ENCODE measurements at regions not wholly inside any gene's neighbourhood (a gene's known extent, or its start where the extent isn't known, plus 50 kb on each side); places are given as distances from the start of the nearest gene placed in this dataset.

DNA sequence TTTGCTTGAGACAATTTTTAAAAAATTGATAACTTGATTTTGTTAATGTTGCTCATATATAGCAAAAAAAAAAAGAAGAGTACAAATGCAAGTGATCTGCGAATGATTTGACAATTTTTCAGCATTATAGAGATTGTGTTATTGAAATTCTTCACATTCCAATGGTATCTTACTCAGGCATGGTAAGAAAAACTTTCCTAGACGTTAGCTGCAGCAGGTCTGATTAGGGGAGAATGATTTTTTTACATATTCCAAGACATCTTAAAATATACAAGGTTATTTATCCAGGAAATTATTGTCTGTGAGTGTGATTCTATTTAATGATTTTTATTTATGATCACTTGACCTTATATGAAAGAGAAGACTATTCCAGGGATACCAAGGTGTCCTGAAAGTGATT is 361.9 kb downstream of the MAT2B start (continued):
- TF ChIP-seq, protein P1, sequence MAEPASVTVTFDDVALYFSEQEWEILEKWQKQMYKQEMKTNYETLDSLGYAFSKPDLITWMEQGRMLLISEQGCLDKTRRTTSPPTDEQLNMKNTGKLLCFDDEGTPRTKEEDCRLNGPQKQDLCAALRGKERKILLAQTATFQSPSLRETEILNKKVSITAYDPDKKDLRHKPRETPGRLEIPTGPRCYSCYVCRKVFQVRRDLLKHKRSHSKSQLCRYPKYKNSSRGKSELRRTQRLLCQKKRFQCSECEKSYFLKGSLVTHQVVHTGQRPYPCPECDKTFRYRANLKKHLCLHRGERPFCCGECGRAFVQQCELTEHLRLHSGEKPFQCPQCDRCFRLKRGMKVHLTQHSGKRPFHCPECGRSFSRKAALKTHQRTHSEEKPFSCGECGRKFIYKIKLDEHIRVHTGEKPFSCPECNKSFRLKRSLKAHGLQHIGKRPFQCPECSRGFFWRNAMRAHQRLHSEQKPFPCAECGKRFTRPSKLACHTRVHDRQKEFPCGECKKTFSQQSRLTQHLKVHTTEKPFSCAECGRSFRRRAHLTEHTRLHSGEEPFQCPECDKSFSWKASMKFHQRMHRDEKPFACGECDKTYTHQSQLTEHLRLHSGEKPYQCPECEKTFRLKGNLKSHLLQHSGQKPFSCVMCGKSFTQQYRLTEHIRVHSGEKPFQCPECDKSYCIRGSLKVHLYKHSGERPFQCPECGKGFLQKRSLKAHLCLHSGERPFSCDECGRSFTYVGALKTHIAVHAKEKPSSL (CRISPR knock-in tag; conservative IDR thresholded peaks at IDR 0.05), result no peak
- TF ChIP-seq, protein P2, sequence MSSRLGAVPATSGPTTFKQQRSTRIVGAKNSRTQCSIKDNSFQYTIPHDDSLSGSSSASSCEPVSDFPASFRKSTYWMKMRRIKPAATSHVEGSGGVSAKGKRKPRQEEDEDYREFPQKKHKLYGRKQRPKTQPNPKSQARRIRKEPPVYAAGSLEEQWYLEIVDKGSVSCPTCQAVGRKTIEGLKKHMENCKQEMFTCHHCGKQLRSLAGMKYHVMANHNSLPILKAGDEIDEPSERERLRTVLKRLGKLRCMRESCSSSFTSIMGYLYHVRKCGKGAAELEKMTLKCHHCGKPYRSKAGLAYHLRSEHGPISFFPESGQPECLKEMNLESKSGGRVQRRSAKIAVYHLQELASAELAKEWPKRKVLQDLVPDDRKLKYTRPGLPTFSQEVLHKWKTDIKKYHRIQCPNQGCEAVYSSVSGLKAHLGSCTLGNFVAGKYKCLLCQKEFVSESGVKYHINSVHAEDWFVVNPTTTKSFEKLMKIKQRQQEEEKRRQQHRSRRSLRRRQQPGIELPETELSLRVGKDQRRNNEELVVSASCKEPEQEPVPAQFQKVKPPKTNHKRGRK (CRISPR knock-in tag; IDR thresholded peaks at IDR 0.05; ENCODE audit: borderline replicate concordance), result no peak
- TF ChIP-seq ZNF232 (CRISPR knock-in tag; IDR thresholded peaks at IDR 0.05) (no peak), GRHL2 (CRISPR knock-in tag; IDR thresholded peaks at IDR 0.05; ENCODE audit: insufficient replicate concordance, severe bottlenecking) (no peak)

DNA sequence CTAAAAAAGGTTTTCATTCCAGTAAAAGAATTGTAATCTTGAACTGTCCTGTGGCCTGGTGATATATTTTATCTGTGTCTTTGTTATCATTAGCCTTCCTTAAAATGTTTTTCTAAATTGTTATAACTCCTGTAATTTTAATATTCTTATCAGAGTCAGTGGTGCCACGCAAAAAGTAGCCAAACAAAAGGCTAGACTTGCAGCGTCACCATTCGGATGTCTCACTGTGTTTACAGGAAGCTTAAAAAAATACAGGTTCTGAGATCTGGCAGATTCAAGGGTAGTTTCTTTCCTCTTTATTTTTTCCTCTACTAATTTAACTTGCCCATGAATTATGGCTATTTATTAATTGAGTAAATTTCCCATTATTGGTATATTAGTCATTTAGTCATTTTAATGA is 362.3 kb downstream of the MAT2B start:
- no peaks in the 10 kb centered on the region for H3K36me3 Mint-ChIP-seq
- POLR2A ChIA-PET, result no interaction called here
- no peaks in the 10 kb centered on the region for H3K27me3 Mint-ChIP-seq (ENCODE audit: low read depth)
- no peak overlapping the region for H3K4me3 Mint-ChIP-seq
- peaks cover 13% of the 10 kb centered on the region for H3K4me1 Mint-ChIP-seq
- no peak for DNase-seq (ENCODE audit: low spot score)
- no peaks in the 10 kb centered on the region for H3K9me3 Mint-ChIP-seq
- CTCF ChIA-PET, result no interaction called here
- ATAC-seq, result no peak
- H3K27ac Mint-ChIP-seq, result no peak overlapping the region
- TF ChIP-seq, protein P3, sequence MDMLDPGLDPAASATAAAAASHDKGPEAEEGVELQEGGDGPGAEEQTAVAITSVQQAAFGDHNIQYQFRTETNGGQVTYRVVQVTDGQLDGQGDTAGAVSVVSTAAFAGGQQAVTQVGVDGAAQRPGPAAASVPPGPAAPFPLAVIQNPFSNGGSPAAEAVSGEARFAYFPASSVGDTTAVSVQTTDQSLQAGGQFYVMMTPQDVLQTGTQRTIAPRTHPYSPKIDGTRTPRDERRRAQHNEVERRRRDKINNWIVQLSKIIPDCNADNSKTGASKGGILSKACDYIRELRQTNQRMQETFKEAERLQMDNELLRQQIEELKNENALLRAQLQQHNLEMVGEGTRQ (CRISPR knock-in tag; IDR thresholded peaks at IDR 0.05), result no peak
- TF ChIP-seq, protein P4, sequence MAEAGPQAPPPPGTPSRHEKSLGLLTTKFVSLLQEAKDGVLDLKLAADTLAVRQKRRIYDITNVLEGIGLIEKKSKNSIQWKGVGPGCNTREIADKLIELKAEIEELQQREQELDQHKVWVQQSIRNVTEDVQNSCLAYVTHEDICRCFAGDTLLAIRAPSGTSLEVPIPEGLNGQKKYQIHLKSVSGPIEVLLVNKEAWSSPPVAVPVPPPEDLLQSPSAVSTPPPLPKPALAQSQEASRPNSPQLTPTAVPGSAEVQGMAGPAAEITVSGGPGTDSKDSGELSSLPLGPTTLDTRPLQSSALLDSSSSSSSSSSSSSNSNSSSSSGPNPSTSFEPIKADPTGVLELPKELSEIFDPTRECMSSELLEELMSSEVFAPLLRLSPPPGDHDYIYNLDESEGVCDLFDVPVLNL (CRISPR knock-in tag; IDR thresholded peaks at IDR 0.05; ENCODE audit: borderline replicate concordance, low read depth), result no peak
- no peak for TF ChIP-seq ESRRA (CRISPR knock-in tag; IDR thresholded peaks at IDR 0.05; ENCODE audit: borderline replicate concordance)
- TF ChIP-seq, protein P5, sequence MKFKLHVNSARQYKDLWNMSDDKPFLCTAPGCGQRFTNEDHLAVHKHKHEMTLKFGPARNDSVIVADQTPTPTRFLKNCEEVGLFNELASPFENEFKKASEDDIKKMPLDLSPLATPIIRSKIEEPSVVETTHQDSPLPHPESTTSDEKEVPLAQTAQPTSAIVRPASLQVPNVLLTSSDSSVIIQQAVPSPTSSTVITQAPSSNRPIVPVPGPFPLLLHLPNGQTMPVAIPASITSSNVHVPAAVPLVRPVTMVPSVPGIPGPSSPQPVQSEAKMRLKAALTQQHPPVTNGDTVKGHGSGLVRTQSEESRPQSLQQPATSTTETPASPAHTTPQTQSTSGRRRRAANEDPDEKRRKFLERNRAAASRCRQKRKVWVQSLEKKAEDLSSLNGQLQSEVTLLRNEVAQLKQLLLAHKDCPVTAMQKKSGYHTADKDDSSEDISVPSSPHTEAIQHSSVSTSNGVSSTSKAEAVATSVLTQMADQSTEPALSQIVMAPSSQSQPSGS (CRISPR knock-in tag; IDR thresholded peaks at IDR 0.05; ENCODE audit: borderline replicate concordance, low read depth), result no peak
- no peak for TF ChIP-seq SP1 (CRISPR knock-in tag; conservative IDR thresholded peaks at IDR 0.05)
- TF ChIP-seq NR1H2 (CRISPR knock-in tag; IDR thresholded peaks at IDR 0.05), result no peak
- TF ChIP-seq, protein P6, sequence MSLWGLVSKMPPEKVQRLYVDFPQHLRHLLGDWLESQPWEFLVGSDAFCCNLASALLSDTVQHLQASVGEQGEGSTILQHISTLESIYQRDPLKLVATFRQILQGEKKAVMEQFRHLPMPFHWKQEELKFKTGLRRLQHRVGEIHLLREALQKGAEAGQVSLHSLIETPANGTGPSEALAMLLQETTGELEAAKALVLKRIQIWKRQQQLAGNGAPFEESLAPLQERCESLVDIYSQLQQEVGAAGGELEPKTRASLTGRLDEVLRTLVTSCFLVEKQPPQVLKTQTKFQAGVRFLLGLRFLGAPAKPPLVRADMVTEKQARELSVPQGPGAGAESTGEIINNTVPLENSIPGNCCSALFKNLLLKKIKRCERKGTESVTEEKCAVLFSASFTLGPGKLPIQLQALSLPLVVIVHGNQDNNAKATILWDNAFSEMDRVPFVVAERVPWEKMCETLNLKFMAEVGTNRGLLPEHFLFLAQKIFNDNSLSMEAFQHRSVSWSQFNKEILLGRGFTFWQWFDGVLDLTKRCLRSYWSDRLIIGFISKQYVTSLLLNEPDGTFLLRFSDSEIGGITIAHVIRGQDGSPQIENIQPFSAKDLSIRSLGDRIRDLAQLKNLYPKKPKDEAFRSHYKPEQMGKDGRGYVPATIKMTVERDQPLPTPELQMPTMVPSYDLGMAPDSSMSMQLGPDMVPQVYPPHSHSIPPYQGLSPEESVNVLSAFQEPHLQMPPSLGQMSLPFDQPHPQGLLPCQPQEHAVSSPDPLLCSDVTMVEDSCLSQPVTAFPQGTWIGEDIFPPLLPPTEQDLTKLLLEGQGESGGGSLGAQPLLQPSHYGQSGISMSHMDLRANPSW (CRISPR knock-in tag; conservative IDR thresholded peaks at IDR 0.05; ENCODE audit: low read depth), result no peak
- TF ChIP-seq, protein P7, sequence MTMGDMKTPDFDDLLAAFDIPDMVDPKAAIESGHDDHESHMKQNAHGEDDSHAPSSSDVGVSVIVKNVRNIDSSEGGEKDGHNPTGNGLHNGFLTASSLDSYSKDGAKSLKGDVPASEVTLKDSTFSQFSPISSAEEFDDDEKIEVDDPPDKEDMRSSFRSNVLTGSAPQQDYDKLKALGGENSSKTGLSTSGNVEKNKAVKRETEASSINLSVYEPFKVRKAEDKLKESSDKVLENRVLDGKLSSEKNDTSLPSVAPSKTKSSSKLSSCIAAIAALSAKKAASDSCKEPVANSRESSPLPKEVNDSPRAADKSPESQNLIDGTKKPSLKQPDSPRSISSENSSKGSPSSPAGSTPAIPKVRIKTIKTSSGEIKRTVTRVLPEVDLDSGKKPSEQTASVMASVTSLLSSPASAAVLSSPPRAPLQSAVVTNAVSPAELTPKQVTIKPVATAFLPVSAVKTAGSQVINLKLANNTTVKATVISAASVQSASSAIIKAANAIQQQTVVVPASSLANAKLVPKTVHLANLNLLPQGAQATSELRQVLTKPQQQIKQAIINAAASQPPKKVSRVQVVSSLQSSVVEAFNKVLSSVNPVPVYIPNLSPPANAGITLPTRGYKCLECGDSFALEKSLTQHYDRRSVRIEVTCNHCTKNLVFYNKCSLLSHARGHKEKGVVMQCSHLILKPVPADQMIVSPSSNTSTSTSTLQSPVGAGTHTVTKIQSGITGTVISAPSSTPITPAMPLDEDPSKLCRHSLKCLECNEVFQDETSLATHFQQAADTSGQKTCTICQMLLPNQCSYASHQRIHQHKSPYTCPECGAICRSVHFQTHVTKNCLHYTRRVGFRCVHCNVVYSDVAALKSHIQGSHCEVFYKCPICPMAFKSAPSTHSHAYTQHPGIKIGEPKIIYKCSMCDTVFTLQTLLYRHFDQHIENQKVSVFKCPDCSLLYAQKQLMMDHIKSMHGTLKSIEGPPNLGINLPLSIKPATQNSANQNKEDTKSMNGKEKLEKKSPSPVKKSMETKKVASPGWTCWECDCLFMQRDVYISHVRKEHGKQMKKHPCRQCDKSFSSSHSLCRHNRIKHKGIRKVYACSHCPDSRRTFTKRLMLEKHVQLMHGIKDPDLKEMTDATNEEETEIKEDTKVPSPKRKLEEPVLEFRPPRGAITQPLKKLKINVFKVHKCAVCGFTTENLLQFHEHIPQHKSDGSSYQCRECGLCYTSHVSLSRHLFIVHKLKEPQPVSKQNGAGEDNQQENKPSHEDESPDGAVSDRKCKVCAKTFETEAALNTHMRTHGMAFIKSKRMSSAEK (CRISPR knock-in tag; IDR thresholded peaks at IDR 0.05; ENCODE audit: borderline replicate concordance), result no peak
- TF ChIP-seq RORB (CRISPR knock-in tag; IDR thresholded peaks at IDR 0.05), result no peak
- TF ChIP-seq NR2C2 (CRISPR knock-in tag; IDR thresholded peaks at IDR 0.05), result no peak
- no peak for TF ChIP-seq GRHL2 (CRISPR knock-in tag; IDR thresholded peaks at IDR 0.05; ENCODE audit: insufficient replicate concordance, severe bottlenecking)
- TF ChIP-seq NR3C1 (CRISPR knock-in tag; conservative IDR thresholded peaks at IDR 0.05; ENCODE audit: low read depth), result no peak
- TF ChIP-seq, protein P8, sequence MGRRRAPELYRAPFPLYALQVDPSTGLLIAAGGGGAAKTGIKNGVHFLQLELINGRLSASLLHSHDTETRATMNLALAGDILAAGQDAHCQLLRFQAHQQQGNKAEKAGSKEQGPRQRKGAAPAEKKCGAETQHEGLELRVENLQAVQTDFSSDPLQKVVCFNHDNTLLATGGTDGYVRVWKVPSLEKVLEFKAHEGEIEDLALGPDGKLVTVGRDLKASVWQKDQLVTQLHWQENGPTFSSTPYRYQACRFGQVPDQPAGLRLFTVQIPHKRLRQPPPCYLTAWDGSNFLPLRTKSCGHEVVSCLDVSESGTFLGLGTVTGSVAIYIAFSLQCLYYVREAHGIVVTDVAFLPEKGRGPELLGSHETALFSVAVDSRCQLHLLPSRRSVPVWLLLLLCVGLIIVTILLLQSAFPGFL (CRISPR knock-in tag; IDR thresholded peaks at IDR 0.05; ENCODE audit: borderline replicate concordance), result no peak
- no peak for TF ChIP-seq SMAD3 (CRISPR knock-in tag; IDR thresholded peaks at IDR 0.05; ENCODE audit: borderline replicate concordance)
- TF ChIP-seq SMAD4 (CRISPR knock-in tag; IDR thresholded peaks at IDR 0.05), result no peak
